SJSA1 (cell line): ENCODE measurements at regions not wholly inside any gene's neighbourhood (a gene's known extent, or its start where the extent isn't known, plus 50 kb on each side); places are given as distances from the start of the nearest gene placed in this dataset.

ENCODE experiments used
- DNase-seq, 2 experiments: peaks; one replicate each; pipeline ENCODE4 v3.0.0-alpha.2; 2015 to 2020; ENCODE audit warnings: low spot score in 2 of 2, low read depth in 1 of 2
- H3K27ac ChIP-seq: fragments of 250-450 bp; sonication (Bioruptor Pico); 2 replicates; pipeline ENCODE4 v1.5.1; 2020; ENCODE audit warnings: mild to moderate bottlenecking, moderate library complexity
- H3K27me3 ChIP-seq: fragments of 250-450 bp; sonication (Bioruptor Pico); replicated peaks from 2 replicates; pipeline ENCODE4 v1.5.1; 2020; ENCODE audit warnings: mild to moderate bottlenecking, moderate library complexity
- H3K36me3 ChIP-seq: fragments of 250-450 bp; sonication (Bioruptor Pico); 2 replicates; pipeline ENCODE4 v1.5.1; 2020; ENCODE audit warnings: mild to moderate bottlenecking
- H3K4me1 ChIP-seq: fragments of 250-450 bp; sonication (Bioruptor Pico); replicated peaks from 2 replicates; pipeline ENCODE4 v1.6.1; 2021; ENCODE audit warnings: mild to moderate bottlenecking
- H3K4me3 ChIP-seq: fragments of 250-450 bp; sonication (Bioruptor Pico); 2 replicates; pipeline ENCODE4 v1.5.1; 2020; ENCODE audit warnings: mild to moderate bottlenecking
- H3K9me3 ChIP-seq: fragments of 250-450 bp; sonication (Bioruptor Pico); replicated peaks from 2 replicates; pipeline ENCODE4 v1.5.1; 2020; ENCODE audit warnings: mild to moderate bottlenecking

- Histone ChIP-seq H3K27me3 (no peaks in the 10 kb centered on the region), H3K36me3 (no peaks in the 10 kb centered on the region), H3K27ac (no peak overlapping the region), H3K4me3 (no peak overlapping the region), H3K4me1 (no peaks in the 10 kb centered on the region), H3K9me3 (no peaks in the 10 kb centered on the region)
- no peak for DNase-seq
Measured at GRCh38 chr5:88666761-88667495, 216.1 kb downstream of the MEF2C start.

GRCh38 chr5:88665750-88666215, 217.2 kb downstream of the MEF2C start:
- H3K4me1 ChIP-seq = peaks cover 7% of the 10 kb centered on the region
- H3K36me3 ChIP-seq = no peaks in the 10 kb centered on the region
- no peak overlapping the region for H3K27ac ChIP-seq
- H3K27me3 ChIP-seq = no peaks in the 10 kb centered on the region
- no peaks in the 10 kb centered on the region for H3K9me3 ChIP-seq
- DNase-seq = no peak
- no peak overlapping the region for H3K4me3 ChIP-seq

GRCh38 chr5:88664645-88665044, 218.3 kb downstream of the MEF2C start:
- no peaks in the 10 kb centered on the region for H3K9me3 ChIP-seq
- no peak for DNase-seq
- H3K4me3 ChIP-seq = no peak overlapping the region
- H3K27me3 ChIP-seq = no peaks in the 10 kb centered on the region
- H3K4me1 ChIP-seq = peaks cover 7% of the 10 kb centered on the region
- H3K27ac ChIP-seq = no peak overlapping the region
- H3K36me3 ChIP-seq = no peaks in the 10 kb centered on the region

GRCh38 chr5:88663793-88664216, 219.2 kb downstream of the MEF2C start:
- no peaks in the 10 kb centered on the region for H3K27me3 ChIP-seq
- DNase-seq = no peak
- no peaks in the 10 kb centered on the region for H3K36me3 ChIP-seq
- H3K4me1 ChIP-seq = peaks cover 7% of the 10 kb centered on the region
- no peak overlapping the region for H3K4me3 ChIP-seq
- H3K9me3 ChIP-seq = no peaks in the 10 kb centered on the region
- H3K27ac ChIP-seq = no peak overlapping the region

DNA sequence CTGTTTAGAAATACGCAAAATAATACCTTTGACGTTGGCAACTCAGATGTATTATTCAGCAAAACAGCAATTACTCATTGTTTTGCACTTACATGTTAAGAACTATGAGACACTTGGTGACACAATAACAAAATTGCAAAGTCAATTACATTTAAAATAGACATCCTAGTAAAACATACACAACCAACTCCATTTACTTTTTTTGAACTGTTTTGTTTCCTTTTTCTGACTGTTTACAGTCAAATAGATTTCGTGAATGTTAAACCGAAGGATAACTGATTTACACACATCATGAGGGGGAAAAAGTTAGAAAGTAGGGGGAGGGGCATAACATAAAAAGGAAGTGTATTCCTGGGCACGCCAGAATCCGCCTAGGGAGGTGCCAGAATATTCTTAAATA, 220.1 kb downstream of the MEF2C start:
- no peaks in the 10 kb centered on the region for H3K36me3 ChIP-seq
- no peaks in the 10 kb centered on the region for H3K27me3 ChIP-seq
- peaks cover 7% of the 10 kb centered on the region for H3K4me1 ChIP-seq
- H3K27ac ChIP-seq = no peak overlapping the region
- no peaks in the 10 kb centered on the region for H3K9me3 ChIP-seq
- H3K4me3 ChIP-seq = no peak overlapping the region
- no peak for DNase-seq

DNA sequence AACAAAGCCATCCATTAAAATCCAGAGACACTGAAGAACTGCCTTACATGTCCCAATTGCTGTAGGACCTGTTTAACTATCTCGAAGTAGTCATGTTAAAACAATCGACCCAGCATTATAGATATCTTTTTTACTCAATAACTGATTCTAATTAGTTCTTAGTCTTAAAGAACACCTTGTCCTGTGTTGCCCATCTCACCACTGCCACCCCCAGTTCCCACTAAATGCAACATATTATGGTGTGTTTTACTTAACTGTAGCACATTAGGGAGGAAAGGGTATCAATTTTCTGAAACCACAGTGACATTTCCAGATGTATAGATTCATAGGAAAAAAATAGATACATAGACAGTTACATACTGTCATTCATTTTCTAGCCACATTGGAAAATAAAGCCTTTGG, 221.2 kb downstream of the MEF2C start:
- H3K36me3 ChIP-seq = no peaks in the 10 kb centered on the region
- peaks cover 7% of the 10 kb centered on the region for H3K4me1 ChIP-seq
- DNase-seq = no peak
- H3K4me3 ChIP-seq = no peak overlapping the region
- peak overlapping the region; percentile 79; the same call in 1 of the 2 replicates for H3K27ac ChIP-seq
- H3K27me3 ChIP-seq = no peaks in the 10 kb centered on the region
- H3K9me3 ChIP-seq = no peaks in the 10 kb centered on the region

DNA sequence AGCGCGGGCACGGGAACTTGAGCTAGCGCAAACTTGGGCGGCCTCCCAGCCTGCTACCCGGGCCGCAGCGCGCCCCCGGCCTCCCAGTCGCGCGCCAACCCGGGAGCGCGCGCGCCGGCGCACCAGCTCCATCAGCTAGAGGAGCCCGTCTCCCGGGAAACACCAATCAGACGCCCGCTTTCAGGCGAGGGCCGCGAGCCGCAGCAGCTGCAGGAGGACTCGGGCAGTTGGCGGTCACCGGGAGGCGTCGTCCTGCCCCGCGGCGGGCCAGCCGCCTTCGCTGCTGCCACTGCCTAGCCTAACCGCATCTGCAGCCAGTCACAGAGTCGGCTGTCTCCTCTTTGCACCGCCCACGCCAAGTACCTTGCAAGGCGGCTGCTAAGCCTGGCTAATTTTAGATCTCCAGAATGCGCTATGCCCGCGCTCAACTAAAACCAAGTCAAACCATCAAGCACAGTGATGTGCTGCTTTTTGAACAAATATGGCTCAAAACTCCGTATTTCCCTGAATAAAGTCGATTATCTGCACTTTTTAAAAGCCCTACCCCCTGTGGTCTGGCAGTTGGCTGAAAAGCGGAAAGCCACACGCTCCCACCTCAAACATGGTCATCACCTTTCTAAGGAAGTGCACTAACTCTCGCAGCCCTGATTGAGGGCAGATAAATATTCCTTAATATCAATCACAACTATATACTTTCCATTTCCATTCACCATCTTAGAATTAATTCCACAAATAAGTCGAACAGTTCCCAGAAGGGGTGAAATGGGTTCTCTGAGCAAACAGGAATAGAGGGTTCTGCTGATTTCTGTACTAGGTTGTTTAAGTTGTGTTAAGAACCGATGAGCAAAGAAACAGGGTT, 221.8 kb downstream of the MEF2C start:
- H3K27ac ChIP-seq = peak overlapping the region; percentile 79
- peak overlapping the region; percentile 41 for H3K4me3 ChIP-seq
- peak; percentile 97 for DNase-seq
- no peaks in the 10 kb centered on the region for H3K9me3 ChIP-seq
- peaks cover 7% of the 10 kb centered on the region for H3K4me1 ChIP-seq
- H3K27me3 ChIP-seq = no peaks in the 10 kb centered on the region
- H3K36me3 ChIP-seq = no peaks in the 10 kb centered on the region

DNA sequence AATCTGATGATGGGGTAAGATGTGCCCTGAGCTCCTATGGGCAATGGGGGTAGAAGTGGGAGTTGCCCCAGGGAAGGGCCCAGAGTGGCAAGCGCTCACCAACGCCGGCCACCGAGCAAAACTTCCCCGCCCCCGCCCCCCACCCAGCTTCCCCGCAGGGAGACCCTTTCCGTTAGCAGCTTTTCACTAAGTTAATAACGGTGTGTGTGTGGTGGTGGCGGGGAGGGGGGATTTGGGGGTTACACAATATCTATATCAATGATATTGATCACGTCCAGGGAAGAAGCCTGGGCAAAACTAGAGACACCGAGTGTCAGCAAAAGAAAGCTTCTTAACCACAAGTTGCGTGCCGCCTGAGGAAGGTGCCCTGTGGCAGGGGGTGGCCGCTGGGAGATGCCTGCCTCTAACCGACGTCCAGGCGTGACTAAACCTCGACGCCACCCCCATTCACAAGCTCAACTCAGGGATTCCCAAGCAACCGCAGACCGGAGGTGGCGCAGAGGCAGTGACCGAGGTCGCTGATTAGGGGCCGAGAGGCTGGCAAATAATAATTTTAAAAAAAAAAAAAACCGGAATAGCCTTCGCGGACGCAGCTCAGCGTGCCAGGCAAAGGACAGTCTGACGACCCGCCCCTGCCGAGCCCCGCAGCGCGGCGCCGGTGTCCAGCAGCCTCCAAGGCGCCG, 222.6 kb downstream of the MEF2C start:
- Histone ChIP-seq H3K27ac (peak overlapping the region; percentile 79), H3K27me3 (no peaks in the 10 kb centered on the region), H3K4me1 (peaks cover 7% of the 10 kb centered on the region), H3K9me3 (no peaks in the 10 kb centered on the region), H3K4me3 (peak overlapping the region; percentile 41), H3K36me3 (no peaks in the 10 kb centered on the region)
- DNase-seq = peak in 1 of 2 experiments; percentile 91

DNA sequence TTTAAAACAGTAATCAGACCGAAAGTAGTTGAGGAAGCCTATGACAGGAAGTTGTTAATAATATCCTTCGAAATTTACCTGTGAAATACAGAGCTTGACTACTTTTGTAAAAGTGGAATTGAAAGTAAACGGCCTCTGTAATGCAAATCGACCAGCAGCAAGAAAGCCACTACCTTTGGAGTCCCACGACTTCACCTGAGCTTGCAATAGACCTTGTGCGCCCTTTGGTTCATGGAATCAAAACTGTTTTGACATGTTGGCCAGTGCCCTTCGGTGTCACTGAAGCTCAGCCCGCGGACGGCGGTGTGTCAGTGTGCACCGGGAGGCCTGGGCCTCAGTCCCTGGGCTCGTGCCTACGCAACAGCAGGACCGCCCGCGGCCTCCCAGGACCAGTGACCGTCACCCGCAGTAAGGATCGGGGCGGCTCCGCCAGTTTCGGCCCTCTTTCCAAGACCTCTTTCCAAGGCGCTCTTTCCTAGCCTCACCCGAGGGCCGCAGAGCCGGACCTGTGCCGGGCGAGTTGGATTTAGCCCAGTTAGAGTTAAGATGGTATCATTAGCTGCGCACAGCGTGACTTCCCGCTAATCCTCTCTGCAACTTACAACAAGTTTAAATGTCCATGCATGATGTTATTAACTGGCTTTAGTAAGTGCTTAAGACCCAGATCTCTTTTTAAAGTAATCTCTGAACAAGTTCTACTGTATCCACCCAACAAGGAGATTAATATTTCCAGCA, 223.3 kb downstream of the MEF2C start:
- no peaks in the 10 kb centered on the region for H3K27me3 ChIP-seq
- peak overlapping the region; percentile 79; the same call in 1 of the 2 replicates for H3K27ac ChIP-seq
- DNase-seq = no peak

DNA sequence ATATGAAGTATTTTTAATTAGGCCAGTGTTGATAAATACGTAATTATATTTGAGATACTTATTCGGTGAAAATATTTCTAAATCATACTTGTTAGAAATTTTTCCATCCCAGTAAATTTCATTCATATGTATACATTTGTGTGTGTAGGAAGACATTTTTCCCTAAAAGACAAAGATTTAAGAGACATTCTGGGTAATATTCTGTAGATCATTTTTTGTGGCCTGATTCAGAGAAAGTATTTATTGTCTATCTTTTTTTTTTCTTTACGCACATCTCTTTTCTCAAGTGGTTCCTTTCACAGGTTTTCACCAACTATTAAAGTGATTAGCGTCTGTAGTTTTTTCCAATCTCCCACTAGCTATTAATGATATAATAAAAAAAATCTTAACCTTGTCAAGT, 224.1 kb downstream of the MEF2C start:
- H3K27ac ChIP-seq = no peak overlapping the region
- H3K4me3 ChIP-seq = no peak overlapping the region
- no peak for DNase-seq
- H3K36me3 ChIP-seq = no peaks in the 10 kb centered on the region
- H3K27me3 ChIP-seq = no peaks in the 10 kb centered on the region
- H3K4me1 ChIP-seq = peaks cover 7% of the 10 kb centered on the region
- no peaks in the 10 kb centered on the region for H3K9me3 ChIP-seq

More for the DNA sequence above, 223.3 kb downstream of the MEF2C start:
- H3K4me3 ChIP-seq = no peak overlapping the region
- H3K36me3 ChIP-seq = no peaks in the 10 kb centered on the region
- peaks cover 7% of the 10 kb centered on the region for H3K4me1 ChIP-seq
- H3K9me3 ChIP-seq = no peaks in the 10 kb centered on the region

DNA sequence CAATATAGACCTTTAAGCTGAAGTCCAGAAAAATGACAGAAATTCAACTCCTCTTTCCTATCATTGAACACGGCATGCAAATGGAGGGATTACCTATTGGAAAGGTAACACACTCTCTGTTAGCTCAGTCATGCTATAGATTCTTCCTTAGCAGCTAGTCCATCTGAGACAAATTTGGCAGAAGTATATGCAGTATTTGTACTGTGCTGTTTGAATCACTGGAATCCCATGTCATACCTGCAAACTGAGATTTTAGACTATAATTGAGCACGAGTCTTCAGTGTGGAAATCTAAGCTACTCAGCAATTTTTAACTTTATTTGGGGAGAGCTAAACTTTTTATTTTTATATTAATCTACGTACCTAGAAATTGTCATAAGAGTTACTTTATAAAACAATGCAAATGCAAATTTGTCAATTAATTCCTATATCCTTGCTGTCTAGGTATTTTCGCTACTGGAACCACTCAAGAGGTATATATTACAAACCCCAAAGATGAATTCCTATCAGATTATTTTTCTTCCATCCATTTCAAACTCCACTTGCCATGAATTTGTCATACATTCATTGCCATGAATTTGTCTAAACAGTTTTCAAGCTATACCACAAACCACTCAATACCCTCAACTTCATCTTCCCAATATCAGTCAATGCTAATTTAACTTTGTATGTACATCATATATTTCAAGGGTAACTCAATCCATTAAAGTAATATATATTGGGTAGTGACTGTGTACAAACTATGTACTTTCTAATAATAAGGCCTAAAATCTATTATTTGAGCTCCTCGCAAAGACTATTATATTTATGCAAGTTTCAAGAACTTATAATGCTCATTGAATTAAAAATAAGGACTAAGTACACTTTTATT, 224.8 kb downstream of the MEF2C start:
- peaks cover 7% of the 10 kb centered on the region for H3K4me1 ChIP-seq
- H3K27me3 ChIP-seq = no peaks in the 10 kb centered on the region
- no peak for DNase-seq
- no peak overlapping the region for H3K4me3 ChIP-seq
- H3K27ac ChIP-seq = no peak overlapping the region
- no peaks in the 10 kb centered on the region for H3K36me3 ChIP-seq
- no peaks in the 10 kb centered on the region for H3K9me3 ChIP-seq

- H3K36me3 ChIP-seq = no peaks in the 10 kb centered on the region
- peaks cover 7% of the 10 kb centered on the region for H3K4me1 ChIP-seq
- no peaks in the 10 kb centered on the region for H3K9me3 ChIP-seq
- DNase-seq = no peak
- H3K27me3 ChIP-seq = no peaks in the 10 kb centered on the region
- no peak overlapping the region for H3K4me3 ChIP-seq
- no peak overlapping the region for H3K27ac ChIP-seq
Measured at GRCh38 chr5:88657136-88657535, 225.8 kb downstream of the MEF2C start.
